ENCODE measurements at regions not wholly inside any gene's neighbourhood (a gene's known extent, or its start where the extent isn't known, plus 50 kb on each side); places are given as distances from the start of the nearest gene placed in this dataset.
"Not testable (repeated sequence)": the region's sequence is repeated elsewhere in the genome, so short reads cannot be mapped to it uniquely, and the experiment has no call there.

DNA sequence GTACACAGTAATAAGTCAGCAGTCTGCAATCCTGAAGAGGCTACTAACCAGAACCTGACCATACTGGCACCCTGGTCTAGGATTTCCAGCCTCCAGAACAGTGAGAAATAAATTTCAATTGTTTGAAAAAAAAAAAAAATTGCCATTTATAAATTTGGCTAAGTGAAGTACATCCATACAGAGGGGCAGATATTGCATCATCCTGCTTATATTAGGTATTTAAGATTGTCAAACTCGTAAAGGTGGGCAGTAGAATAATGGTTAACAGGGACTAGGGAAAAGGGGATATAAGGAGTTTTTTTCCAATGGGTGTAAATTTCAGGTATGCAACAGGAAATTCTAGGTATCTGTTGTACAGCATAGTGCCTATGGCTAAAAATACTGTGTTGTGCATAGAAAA, 1250.9 kb downstream of the BRINP3 start:
- no peaks in the 10 kb centered on the region for H3K36me3 ChIP-seq (ENCODE audit: low read depth)
- no peaks in the 10 kb centered on the region for H3K4me1 ChIP-seq (ENCODE audit: insufficient read depth)
- 28 to 32% methylated on average over 1 of the region's 1 CpG for WGBS, 2 experiments (ENCODE audit: low coverage in 1 of 2, low lambda C conversion rate in 2 of 2, missing lambda C conversion rate in 2 of 2)
- no peaks in the 10 kb centered on the region for H3F3A ChIP-seq (ENCODE audit: insufficient read depth)
- no peak overlapping the region for H3K4me2 ChIP-seq (ENCODE audit: unreplicated experiment)
- H3K9me2 ChIP-seq (ENCODE audit: insufficient read depth): no peaks in the 10 kb centered on the region
- no peaks in the 10 kb centered on the region for H3K27me3 ChIP-seq (replicated peaks; ENCODE audit: insufficient read depth)
- in situ Hi-C loops (cut with MboI): no loop called here
- no peak overlapping the region for H3K9ac ChIP-seq
- DNase-seq: no peak
- H3K9me3 ChIP-seq (ENCODE audit: low read depth): peaks cover 3% of the 10 kb centered on the region
- no peak for TF ChIP-seq EZH2 (IDR thresholded peaks at IDR 0.05; ENCODE audit: insufficient read depth, poor library complexity, severe bottlenecking)
- no peak for TF ChIP-seq EZH2phosphoT487 (IDR thresholded peaks at IDR 0.05; ENCODE audit: insufficient read depth, low read depth)
- no peak overlapping the region for H2AFZ ChIP-seq
- H3K4me3 ChIP-seq: no peak overlapping the region
- no peaks in the 10 kb centered on the region for H4K20me1 ChIP-seq (ENCODE audit: insufficient read depth)
- no peak overlapping the region for H3K27ac ChIP-seq
- H3K79me2 ChIP-seq (ENCODE audit: insufficient read depth): no peaks in the 10 kb centered on the region

DNA sequence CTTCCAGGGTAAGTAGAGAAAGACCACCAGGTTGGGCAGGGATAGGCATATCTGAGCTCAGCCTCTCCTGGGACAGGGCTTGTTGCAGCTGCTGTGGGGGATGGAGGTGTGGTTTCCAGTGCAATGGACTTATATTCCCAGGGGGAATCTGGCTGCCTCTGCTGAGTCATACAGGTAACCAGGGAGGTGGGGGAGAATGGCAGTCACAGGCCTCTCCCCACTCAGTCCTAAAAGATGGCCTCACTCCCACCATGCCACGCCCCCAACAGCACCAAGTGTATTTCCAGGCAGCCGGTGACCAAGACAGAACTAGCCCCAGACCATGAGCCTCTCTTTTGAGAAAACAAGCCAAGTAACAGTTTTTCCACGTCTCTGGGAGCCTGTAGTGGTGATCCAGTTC, 1240.7 kb downstream of the BRINP3 start:
- 15 to 18% methylated on average over 3 of the region's 3 CpGs for WGBS, 2 experiments (ENCODE audit: low coverage in 1 of 2, low lambda C conversion rate in 2 of 2, missing lambda C conversion rate in 2 of 2)
- no peaks in the 10 kb centered on the region for H3K4me1 ChIP-seq (ENCODE audit: insufficient read depth)
- no peaks in the 10 kb centered on the region for H4K20me1 ChIP-seq (ENCODE audit: insufficient read depth)

DNA sequence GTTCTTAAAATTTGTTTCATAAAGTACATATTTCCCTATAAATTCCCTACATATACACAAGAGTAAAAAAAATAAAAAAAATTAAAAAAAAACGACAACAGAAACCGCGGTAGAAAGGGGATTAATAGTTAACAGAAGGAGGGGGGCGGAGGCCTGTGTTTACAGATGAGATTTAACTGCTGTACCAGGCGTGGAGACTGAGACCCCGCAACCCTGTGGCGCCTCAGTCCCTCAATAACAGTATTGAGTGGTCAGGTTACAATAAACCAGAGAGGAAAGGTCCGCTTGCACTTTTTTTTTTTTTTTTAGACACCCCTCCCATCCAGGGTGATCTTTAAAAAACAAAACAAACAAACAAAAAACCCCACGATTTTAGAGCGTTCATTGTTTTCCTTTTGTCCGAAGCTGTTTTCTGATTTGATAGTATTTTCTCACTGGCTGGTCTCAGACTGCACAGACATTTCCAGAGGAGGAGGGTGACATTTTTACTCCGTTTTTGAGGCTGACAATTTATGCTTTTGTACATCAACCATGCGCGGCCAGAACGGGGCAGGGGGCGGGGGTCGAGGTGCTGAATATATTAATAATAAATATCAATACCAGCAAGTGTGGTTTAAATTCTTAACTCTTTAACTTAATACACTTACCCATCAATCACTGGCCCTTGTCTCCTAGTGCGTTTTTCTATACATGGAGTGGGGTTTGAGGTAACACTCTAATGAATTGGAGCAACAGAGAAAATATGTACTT, 1223.9 kb downstream of the BRINP3 start:
- TF ChIP-seq EZH2 (IDR thresholded peaks at IDR 0.05; ENCODE audit: insufficient read depth, poor library complexity, severe bottlenecking): no peak
- TF ChIP-seq EZH2phosphoT487 (IDR thresholded peaks at IDR 0.05; ENCODE audit: insufficient read depth, low read depth): no peak
- DNase-seq: no peak
- H3K4me1 ChIP-seq (ENCODE audit: insufficient read depth): no peaks in the 10 kb centered on the region
- no peaks in the 10 kb centered on the region for H3K27me3 ChIP-seq (replicated peaks; ENCODE audit: insufficient read depth)
- no peaks in the 10 kb centered on the region for H4K20me1 ChIP-seq (ENCODE audit: insufficient read depth)
- H3K9me2 ChIP-seq (ENCODE audit: insufficient read depth): no peaks in the 10 kb centered on the region
- no peaks in the 10 kb centered on the region for H3K36me3 ChIP-seq (ENCODE audit: low read depth)
- no peak overlapping the region for H2AFZ ChIP-seq
- H3F3A ChIP-seq (ENCODE audit: insufficient read depth): no peaks in the 10 kb centered on the region
- no peaks in the 10 kb centered on the region for H3K79me2 ChIP-seq (ENCODE audit: insufficient read depth)
- no peak overlapping the region for H3K9ac ChIP-seq
- no peak overlapping the region for H3K4me3 ChIP-seq
- H3K27ac ChIP-seq: no peak overlapping the region
- WGBS, 2 experiments (ENCODE audit: low coverage in 1 of 2, low lambda C conversion rate in 2 of 2, missing lambda C conversion rate in 2 of 2): 38 to 40% methylated on average over 18 of the region's 18 CpGs
- in situ Hi-C loops (cut with MboI): no loop called here
- H3K4me2 ChIP-seq (ENCODE audit: unreplicated experiment): no peak overlapping the region
- no peaks in the 10 kb centered on the region for H3K9me3 ChIP-seq (ENCODE audit: low read depth)

More for the DNA sequence above, 1240.7 kb downstream of the BRINP3 start:
- H3K9ac ChIP-seq: no peak overlapping the region
- no peaks in the 10 kb centered on the region for H3K27me3 ChIP-seq (replicated peaks; ENCODE audit: insufficient read depth)
- H3K9me3 ChIP-seq (ENCODE audit: low read depth): no peaks in the 10 kb centered on the region
- H3K4me2 ChIP-seq (ENCODE audit: unreplicated experiment): no peak overlapping the region
- H2AFZ ChIP-seq: no peak overlapping the region
- no peaks in the 10 kb centered on the region for H3F3A ChIP-seq (ENCODE audit: insufficient read depth)
- H3K27ac ChIP-seq: no peak overlapping the region
- in situ Hi-C loops (cut with MboI): no loop called here
- DNase-seq: no peak
- no peaks in the 10 kb centered on the region for H3K36me3 ChIP-seq (ENCODE audit: low read depth)
- no peaks in the 10 kb centered on the region for H3K9me2 ChIP-seq (ENCODE audit: insufficient read depth)
- no peaks in the 10 kb centered on the region for H3K79me2 ChIP-seq (ENCODE audit: insufficient read depth)
- H3K4me3 ChIP-seq: no peak overlapping the region
- TF ChIP-seq EZH2phosphoT487 (IDR thresholded peaks at IDR 0.05; ENCODE audit: insufficient read depth, low read depth) (no peak), EZH2 (IDR thresholded peaks at IDR 0.05; ENCODE audit: insufficient read depth, poor library complexity, severe bottlenecking) (no peak)

DNA sequence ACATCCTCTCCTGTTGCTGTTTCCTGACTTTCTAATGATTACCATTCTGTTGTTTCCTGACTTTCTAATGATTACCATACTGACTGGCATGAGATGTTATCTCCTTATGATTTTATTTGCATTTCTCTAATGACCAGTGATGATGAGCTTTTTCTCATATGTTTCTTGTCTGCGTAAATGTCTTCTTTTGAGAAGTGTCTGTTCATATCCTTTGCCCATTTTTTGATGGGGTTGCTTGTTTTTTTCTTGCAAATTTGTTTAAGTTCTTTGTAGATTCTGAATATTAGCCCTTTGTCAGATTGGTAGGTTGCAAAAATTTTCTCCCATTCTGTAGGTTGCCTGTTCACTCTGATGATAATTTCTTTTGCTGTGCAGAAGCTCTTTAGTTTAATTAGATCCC, 1216.5 kb downstream of the BRINP3 start:
- H3K9me2 ChIP-seq (ENCODE audit: insufficient read depth); H3K4me3 ChIP-seq; DNase-seq; H3K79me2 ChIP-seq (ENCODE audit: insufficient read depth); in situ Hi-C loops (cut with MboI); H3K9me3 ChIP-seq (ENCODE audit: low read depth); H2AFZ ChIP-seq; H3K36me3 ChIP-seq (ENCODE audit: low read depth); H3F3A ChIP-seq (ENCODE audit: insufficient read depth); H3K27me3 ChIP-seq (replicated peaks; ENCODE audit: insufficient read depth); H3K27ac ChIP-seq; H3K9ac ChIP-seq; H3K4me1 ChIP-seq (ENCODE audit: insufficient read depth); H4K20me1 ChIP-seq (ENCODE audit: insufficient read depth); H3K4me2 ChIP-seq (ENCODE audit: unreplicated experiment): not testable (repeated sequence)
- 44 to 55% methylated on average over 1 of the region's 1 CpG for WGBS, 2 experiments (ENCODE audit: low coverage in 1 of 2, low lambda C conversion rate in 2 of 2, missing lambda C conversion rate in 2 of 2)

DNA sequence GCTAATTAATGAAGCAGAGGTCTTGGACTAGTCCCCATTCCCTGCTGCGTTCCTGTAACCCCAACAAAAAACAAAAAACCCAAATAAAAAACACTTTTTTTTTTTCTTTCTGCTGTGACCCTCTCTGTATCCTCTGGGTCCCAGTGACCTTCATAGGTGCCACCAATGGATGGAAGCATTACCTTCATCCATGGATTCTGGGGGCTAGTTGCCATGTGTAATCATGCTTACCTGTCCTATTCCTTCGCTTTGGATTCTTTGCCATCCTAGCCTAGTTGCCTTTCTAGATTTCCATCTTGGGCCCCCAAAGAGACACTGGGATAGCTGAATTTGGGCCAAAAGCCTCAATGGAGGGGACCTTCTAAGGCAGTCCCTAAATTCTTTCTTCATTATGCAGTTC, 1208.7 kb downstream of the BRINP3 start:
- Histone ChIP-seq H3K36me3 (ENCODE audit: low read depth) (no peaks in the 10 kb centered on the region), H4K20me1 (ENCODE audit: insufficient read depth) (no peaks in the 10 kb centered on the region), H3K27me3 (replicated peaks; ENCODE audit: insufficient read depth) (no peaks in the 10 kb centered on the region), H3K4me3 (no peak overlapping the region), H3F3A (ENCODE audit: insufficient read depth) (no peaks in the 10 kb centered on the region), H3K4me1 (ENCODE audit: insufficient read depth) (no peaks in the 10 kb centered on the region), H3K9me3 (ENCODE audit: low read depth) (peaks cover 5% of the 10 kb centered on the region), H2AFZ (no peak overlapping the region), H3K4me2 (ENCODE audit: unreplicated experiment) (no peak overlapping the region), H3K79me2 (ENCODE audit: insufficient read depth) (no peaks in the 10 kb centered on the region), H3K9me2 (ENCODE audit: insufficient read depth) (no peaks in the 10 kb centered on the region), H3K9ac (no peak overlapping the region), H3K27ac (no peak overlapping the region)
- in situ Hi-C loops (cut with MboI): no loop called here
- TF ChIP-seq EZH2 (IDR thresholded peaks at IDR 0.05; ENCODE audit: insufficient read depth, poor library complexity, severe bottlenecking): no peak
- no peak for TF ChIP-seq EZH2phosphoT487 (IDR thresholded peaks at IDR 0.05; ENCODE audit: insufficient read depth, low read depth)
- no peak for DNase-seq
- 3 to 12% methylated on average over 2 of the region's 2 CpGs for WGBS, 2 experiments (ENCODE audit: low coverage in 1 of 2, low lambda C conversion rate in 2 of 2, missing lambda C conversion rate in 2 of 2)
